ENCODE measurements at regions not wholly inside any gene's neighbourhood (a gene's known extent, or its start where the extent isn't known, plus 50 kb on each side); places are given as distances from the start of the nearest gene placed in this dataset.

GRCh38 chr3:8276056-8276455 lies 225.6 kb upstream of the LMCD1 start:
- Mint-ChIP-seq H3K9me3 (no peaks in the 10 kb centered on the region), H3K36me3 (ENCODE audit: low read depth) (no peaks in the 10 kb centered on the region), H3K4me1 (ENCODE audit: low read depth) (no peaks in the 10 kb centered on the region), H3K4me3 (no peak overlapping the region), H3K27ac (no peak overlapping the region), H3K27me3 (ENCODE audit: insufficient read depth) (no peaks in the 10 kb centered on the region)
- intact Hi-C loops (cut with micrococcal nuclease) = no loop called here
- DNase-seq (ENCODE audit: low spot score) = no peak

DNA sequence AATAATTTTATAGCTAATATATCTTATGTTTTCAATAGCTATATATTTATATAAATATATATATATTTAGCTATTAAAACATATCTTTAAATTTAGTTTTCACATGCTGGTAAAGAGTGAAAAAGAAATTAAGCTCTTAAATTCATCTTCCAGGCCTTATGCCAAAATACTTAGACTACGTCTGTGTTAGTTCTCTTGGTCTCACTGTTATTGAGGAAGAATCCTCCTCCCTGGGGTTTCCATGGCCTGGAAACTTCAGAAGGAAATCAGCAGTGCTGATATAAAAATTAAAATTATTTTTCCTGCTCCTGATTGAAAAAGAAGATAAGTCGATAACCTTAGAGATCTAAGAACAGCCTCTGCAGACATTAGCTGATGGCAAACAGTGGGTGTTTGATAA lies 225.1 kb upstream of the LMCD1 start:
- no peak overlapping the region for H3K4me3 Mint-ChIP-seq
- H3K4me1 Mint-ChIP-seq (ENCODE audit: low read depth) = no peaks in the 10 kb centered on the region
- H3K36me3 Mint-ChIP-seq (ENCODE audit: low read depth) = no peaks in the 10 kb centered on the region
- no peak overlapping the region for H3K27ac Mint-ChIP-seq
- H3K27me3 Mint-ChIP-seq (ENCODE audit: insufficient read depth) = no peaks in the 10 kb centered on the region
- no peaks in the 10 kb centered on the region for H3K9me3 Mint-ChIP-seq
- DNase-seq (ENCODE audit: low spot score) = no peak
- intact Hi-C loops (cut with micrococcal nuclease) = no loop called here

DNA sequence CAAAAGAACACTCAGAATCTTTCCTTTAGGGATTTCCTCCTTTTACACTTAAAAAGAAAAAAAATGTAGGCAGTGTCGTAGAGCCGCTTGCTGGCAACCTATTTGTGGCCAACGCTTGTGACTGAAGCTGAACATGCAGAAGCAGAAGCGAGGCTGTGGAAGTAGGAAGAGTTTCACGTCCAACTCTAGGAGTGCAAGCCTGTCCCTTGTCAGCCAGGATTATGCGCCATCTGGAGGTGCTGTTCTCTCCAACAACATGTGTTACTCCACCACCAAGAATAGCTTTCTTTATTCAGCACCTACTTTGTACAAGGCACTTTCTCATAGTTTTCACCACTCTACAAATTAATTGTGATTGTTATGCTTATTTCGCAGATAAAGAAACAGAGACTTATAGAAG lies 223.2 kb upstream of the LMCD1 start:
- H3K4me1 Mint-ChIP-seq (ENCODE audit: low read depth) = no peaks in the 10 kb centered on the region
- no peak overlapping the region for H3K4me3 Mint-ChIP-seq
- H3K27me3 Mint-ChIP-seq (ENCODE audit: insufficient read depth) = no peaks in the 10 kb centered on the region

DNA sequence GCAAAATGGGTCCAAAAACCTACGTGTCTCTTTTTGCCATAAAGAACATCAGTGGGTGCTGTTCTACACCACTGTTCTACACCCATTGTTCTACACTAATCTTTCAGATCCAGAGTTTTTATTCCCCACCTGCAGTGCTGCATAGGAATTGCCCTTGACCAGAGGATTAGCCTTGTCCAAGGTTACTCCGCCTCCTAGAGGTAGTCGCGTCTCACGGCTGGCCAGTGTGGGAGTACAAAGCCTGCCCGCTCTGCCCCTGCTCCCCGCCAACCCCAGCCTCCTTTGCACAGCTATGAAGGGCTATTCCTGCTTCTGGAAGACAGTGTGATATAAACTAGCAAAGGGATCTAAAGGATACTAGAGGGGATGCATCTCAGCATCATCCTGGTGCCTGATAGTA lies 222.1 kb upstream of the LMCD1 start:
- no peak overlapping the region for H3K4me3 Mint-ChIP-seq

More for the DNA sequence above, 223.2 kb upstream of the LMCD1 start:
- Mint-ChIP-seq H3K27ac (no peak overlapping the region), H3K9me3 (no peaks in the 10 kb centered on the region), H3K36me3 (ENCODE audit: low read depth) (no peaks in the 10 kb centered on the region)
- intact Hi-C loops (cut with micrococcal nuclease) = no loop called here
- DNase-seq (ENCODE audit: low spot score) = no peak

DNA sequence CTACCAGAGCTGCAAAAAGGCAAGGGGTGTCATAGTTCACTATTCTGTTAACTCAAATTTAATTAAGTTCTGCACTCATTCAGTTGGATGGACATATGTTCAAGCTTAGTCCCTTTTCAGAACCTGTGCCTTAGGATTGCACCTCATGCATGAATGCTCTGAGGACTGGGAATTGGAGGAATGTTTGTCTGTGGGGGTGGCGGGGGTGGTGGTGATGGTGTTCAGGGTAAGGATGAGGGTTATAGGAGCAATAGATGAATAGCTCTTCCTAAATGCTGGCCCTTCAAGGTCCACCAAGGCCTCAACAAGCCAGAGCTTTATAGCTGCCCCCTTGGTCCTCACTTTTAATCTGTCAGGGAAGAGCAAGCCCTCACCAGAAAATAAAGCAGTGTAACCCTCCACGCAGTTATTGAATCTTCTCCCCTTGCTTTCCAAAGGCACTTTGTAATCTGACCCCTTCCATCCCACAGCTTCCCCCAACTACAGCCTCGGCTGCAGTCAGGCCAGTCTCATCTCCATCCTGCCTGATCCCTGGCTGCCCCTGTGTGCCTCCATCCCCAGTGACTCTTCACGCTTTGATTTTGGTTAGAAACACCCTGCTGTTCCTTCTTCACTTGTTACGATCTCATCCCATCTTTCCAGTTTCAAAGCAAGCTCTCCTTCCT lies 221.6 kb upstream of the LMCD1 start:
- no peaks in the 10 kb centered on the region for H3K9me3 Mint-ChIP-seq

More for the DNA sequence above, 222.1 kb upstream of the LMCD1 start:
- no peaks in the 10 kb centered on the region for H3K9me3 Mint-ChIP-seq
- H3K4me1 Mint-ChIP-seq (ENCODE audit: low read depth) = no peaks in the 10 kb centered on the region
- DNase-seq (ENCODE audit: low spot score) = no peak
- intact Hi-C loops (cut with micrococcal nuclease) = no loop called here
- H3K27ac Mint-ChIP-seq = no peak overlapping the region
- H3K27me3 Mint-ChIP-seq (ENCODE audit: insufficient read depth) = no peaks in the 10 kb centered on the region
- no peaks in the 10 kb centered on the region for H3K36me3 Mint-ChIP-seq (ENCODE audit: low read depth)

DNA sequence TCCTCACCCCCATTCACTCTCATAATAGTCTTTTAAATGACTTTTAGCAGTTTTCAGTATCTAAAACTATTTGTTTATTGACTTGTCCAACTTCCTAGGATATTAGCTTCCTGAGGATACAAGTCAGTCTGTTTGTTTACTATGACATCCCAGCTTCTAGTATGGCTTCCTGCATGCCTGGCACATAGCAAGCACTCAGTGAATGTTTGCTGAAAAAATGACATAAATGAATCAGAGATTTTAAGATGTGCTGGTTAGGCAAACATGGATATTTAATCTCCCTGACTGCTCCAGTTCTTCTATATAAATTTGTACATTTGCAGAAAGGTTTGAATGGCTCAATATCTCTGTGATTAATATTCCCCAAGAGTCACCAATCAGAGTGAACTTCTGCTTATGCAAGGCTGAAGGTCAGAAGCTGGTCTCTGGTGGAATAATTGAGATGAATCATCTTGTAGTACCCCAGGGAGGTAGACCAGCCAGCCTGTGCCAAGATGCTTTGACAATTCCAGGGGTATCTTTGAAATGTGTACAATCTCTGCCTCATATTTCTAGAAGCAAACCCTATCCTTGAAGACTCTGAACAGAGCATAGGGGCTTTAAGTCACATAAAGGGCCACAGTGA lies 219.0 kb upstream of the LMCD1 start:
- H3K27me3 Mint-ChIP-seq (ENCODE audit: insufficient read depth) = no peaks in the 10 kb centered on the region
- no peaks in the 10 kb centered on the region for H3K36me3 Mint-ChIP-seq (ENCODE audit: low read depth)
- no peaks in the 10 kb centered on the region for H3K9me3 Mint-ChIP-seq
- no peak overlapping the region for H3K4me3 Mint-ChIP-seq
- intact Hi-C loops (cut with micrococcal nuclease) = no loop called here
- no peaks in the 10 kb centered on the region for H3K4me1 Mint-ChIP-seq (ENCODE audit: low read depth)
- no peak for DNase-seq (ENCODE audit: low spot score)
- H3K27ac Mint-ChIP-seq = no peak overlapping the region

More for the DNA sequence above, 221.6 kb upstream of the LMCD1 start:
- Mint-ChIP-seq H3K4me1 (ENCODE audit: low read depth) (no peaks in the 10 kb centered on the region), H3K27ac (no peak overlapping the region), H3K27me3 (ENCODE audit: insufficient read depth) (no peaks in the 10 kb centered on the region), H3K36me3 (ENCODE audit: low read depth) (no peaks in the 10 kb centered on the region), H3K4me3 (no peak overlapping the region)
- DNase-seq (ENCODE audit: low spot score) = no peak
- intact Hi-C loops (cut with micrococcal nuclease) = no loop called here

DNA sequence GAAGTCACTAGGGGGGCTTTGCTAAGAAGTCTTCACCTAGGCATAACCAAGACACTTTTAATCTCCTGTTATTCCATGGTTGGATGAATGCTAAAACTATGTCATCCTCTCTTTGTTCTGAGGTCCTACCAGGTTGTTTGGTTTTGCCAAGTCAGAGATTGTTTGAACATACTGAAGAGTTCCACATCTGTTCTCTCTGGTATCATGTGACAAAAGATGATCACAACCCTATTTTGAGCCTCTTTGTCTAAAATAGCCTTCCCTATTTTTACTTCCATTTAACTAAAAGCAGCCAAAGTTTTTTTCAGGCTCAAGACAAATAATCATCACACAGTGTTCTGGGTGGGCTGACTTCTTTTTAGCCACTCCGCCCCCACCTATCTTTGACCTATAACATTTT lies 218.4 kb upstream of the LMCD1 start:
- H3K9me3 Mint-ChIP-seq = no peaks in the 10 kb centered on the region
- H3K27me3 Mint-ChIP-seq (ENCODE audit: insufficient read depth) = no peaks in the 10 kb centered on the region

DNA sequence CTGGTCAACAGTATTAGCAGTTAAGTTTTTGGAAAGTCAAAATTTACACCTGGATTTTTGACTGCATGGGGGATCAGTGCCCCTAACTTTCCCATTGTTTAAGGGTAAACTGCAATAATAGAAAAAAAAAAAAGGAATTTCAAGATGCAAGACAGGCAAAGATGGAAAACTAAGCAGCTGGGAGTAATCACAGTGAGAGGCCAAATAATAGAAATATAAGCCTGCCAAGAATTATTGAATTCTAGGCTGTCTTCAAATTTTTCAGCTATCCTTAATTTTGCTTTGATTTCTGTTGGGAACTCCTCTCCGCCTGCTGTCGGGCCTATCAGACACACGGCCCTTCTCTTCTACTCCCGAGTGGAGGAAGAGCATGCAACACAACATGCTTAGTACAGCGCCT lies 215.5 kb upstream of the LMCD1 start:
- Mint-ChIP-seq H3K9me3 (no peaks in the 10 kb centered on the region), H3K27me3 (ENCODE audit: insufficient read depth) (no peaks in the 10 kb centered on the region), H3K4me1 (ENCODE audit: low read depth) (no peaks in the 10 kb centered on the region), H3K27ac (no peak overlapping the region), H3K36me3 (ENCODE audit: low read depth) (no peaks in the 10 kb centered on the region), H3K4me3 (no peak overlapping the region)
- intact Hi-C loops (cut with micrococcal nuclease) = no loop called here
- DNase-seq (ENCODE audit: low spot score) = no peak

More for the DNA sequence above, 218.4 kb upstream of the LMCD1 start:
- no peaks in the 10 kb centered on the region for H3K36me3 Mint-ChIP-seq (ENCODE audit: low read depth)
- no peak overlapping the region for H3K27ac Mint-ChIP-seq
- no peak overlapping the region for H3K4me3 Mint-ChIP-seq
- intact Hi-C loops (cut with micrococcal nuclease) = no loop called here
- no peaks in the 10 kb centered on the region for H3K4me1 Mint-ChIP-seq (ENCODE audit: low read depth)
- DNase-seq (ENCODE audit: low spot score) = no peak

- Mint-ChIP-seq H3K4me3 (no peak overlapping the region), H3K27me3 (ENCODE audit: insufficient read depth) (no peaks in the 10 kb centered on the region), H3K36me3 (ENCODE audit: low read depth) (no peaks in the 10 kb centered on the region), H3K27ac (no peak overlapping the region), H3K9me3 (no peaks in the 10 kb centered on the region), H3K4me1 (ENCODE audit: low read depth) (no peaks in the 10 kb centered on the region)
- intact Hi-C loops (cut with micrococcal nuclease) = no loop called here
- DNase-seq (ENCODE audit: low spot score) = no peak
Observed at GRCh38 chr3:8286749-8287148, 214.9 kb upstream of the LMCD1 start.

GRCh38 chr3:8290611-8291010 lies 211.0 kb upstream of the LMCD1 start:
- no peaks in the 10 kb centered on the region for H3K9me3 Mint-ChIP-seq
- no peaks in the 10 kb centered on the region for H3K36me3 Mint-ChIP-seq (ENCODE audit: low read depth)

GRCh38 chr3:8296461-8296860 lies 205.2 kb upstream of the LMCD1 start:
- Mint-ChIP-seq H3K36me3 (ENCODE audit: low read depth) (no peaks in the 10 kb centered on the region), H3K9me3 (no peaks in the 10 kb centered on the region), H3K4me3 (no peak overlapping the region), H3K27me3 (ENCODE audit: insufficient read depth) (no peaks in the 10 kb centered on the region), H3K4me1 (ENCODE audit: low read depth) (no peaks in the 10 kb centered on the region), H3K27ac (no peak overlapping the region)
- intact Hi-C loops (cut with micrococcal nuclease) = no loop called here
- DNase-seq (ENCODE audit: low spot score) = no peak

More at GRCh38 chr3:8290611-8291010, 211.0 kb upstream of the LMCD1 start:
- intact Hi-C loops (cut with micrococcal nuclease) = no loop called here
- H3K27ac Mint-ChIP-seq = no peak overlapping the region
- H3K4me3 Mint-ChIP-seq = no peak overlapping the region
- H3K4me1 Mint-ChIP-seq (ENCODE audit: low read depth) = no peaks in the 10 kb centered on the region
- no peaks in the 10 kb centered on the region for H3K27me3 Mint-ChIP-seq (ENCODE audit: insufficient read depth)
- DNase-seq (ENCODE audit: low spot score) = no peak

- Mint-ChIP-seq H3K27me3 (ENCODE audit: insufficient read depth) (no peaks in the 10 kb centered on the region), H3K36me3 (ENCODE audit: low read depth) (no peaks in the 10 kb centered on the region), H3K27ac (no peak overlapping the region), H3K9me3 (no peaks in the 10 kb centered on the region), H3K4me3 (no peak overlapping the region), H3K4me1 (ENCODE audit: low read depth) (no peaks in the 10 kb centered on the region)
- DNase-seq (ENCODE audit: low spot score) = no peak
- intact Hi-C loops (cut with micrococcal nuclease) = no loop called here
Observed at GRCh38 chr3:8298021-8298954, 203.3 kb upstream of the LMCD1 start.

All from activated T-helper 1 cell treated with anti-CD3 and anti-CD28 coated beads, Interleukin-12 subunit alpha, Interleukin-12 subunit beta, Interleukin-2, Interleukin-4 antibody, amounts not matched to agents 30 ng/mL and 10 ng/mL and 1 ng/mL, durations not matched to agents 14 hours and 24 hours and 36 hours (primary cell).